Transverse colon (tissue), 3 donors: ENCODE measurements at regions not wholly inside any gene's neighbourhood (a gene's known extent, or its start where the extent isn't known, plus 50 kb on each side); places are given as distances from the start of the nearest gene placed in this dataset.

Experiments
- CTCF ChIP-seq, 5 experiments: fragments of 200-600 bp in 3 of 5; fragments of 450-650 bp in 2 of 5; sonication (generic) in 3 of 5; IDR thresholded peaks; 1 replicate in 2 of 5; 2 replicates in 3 of 5; pipeline ENCODE4 v1.5.1; 2016 to 2017; ENCODE audit warnings: antibody characterized with exemption in 5 of 5, inconsistent platforms in 3 of 5, mild to moderate bottlenecking in 2 of 5, moderate library complexity in 1 of 5
- POLR2A ChIP-seq: fragments of 450-650 bp; IDR thresholded peaks from one replicate; pipeline ENCODE4 v1.6.1; 2016; ENCODE audit warnings: antibody characterized with exemption, mild to moderate bottlenecking, moderate library complexity

GRCh38 chr2:172247203-172247602 lies 144.5 kb upstream of the DLX2 start:
- TF ChIP-seq CTCF (IDR thresholded peaks at IDR 0.05) = no peak
- no peak for TF ChIP-seq POLR2A
